NCI-H2029 (cell line): ENCODE measurements at regions not wholly inside any gene's neighbourhood (a gene's known extent, or its start where the extent isn't known, plus 50 kb on each side); places are given as distances from the start of the nearest gene placed in this dataset.

Experiments used
- DNase-seq: peaks from one replicate; lab custom pipeline; 2025; lab: John Stamatoyannopoulos, UW

- DNase-seq = peak; percentile 62
Observed at GRCh38 chr6:109295109-109295773, 87.0 kb downstream of the CD164 start.

GRCh38 chr6:109292983-109293586 lies 89.2 kb downstream of the CD164 start:
- no peak for DNase-seq

- DNase-seq = peak; percentile 51
Observed at GRCh38 chr6:109292420-109292819, 89.8 kb downstream of the CD164 start.

GRCh38 chr6:109291902-109292301 lies 90.4 kb downstream of the CD164 start:
- DNase-seq = no peak

GRCh38 chr6:109290143-109290931 lies 91.9 kb downstream of the CD164 start:
- no peak for DNase-seq

GRCh38 chr6:109285366-109285765 lies 96.9 kb downstream of the CD164 start:
- DNase-seq = no peak

- no peak for DNase-seq
Observed at GRCh38 chr6:109284675-109285074, 97.6 kb downstream of the CD164 start.

GRCh38 chr6:109282756-109283155 lies 99.5 kb downstream of the CD164 start:
- no peak for DNase-seq

GRCh38 chr6:109279628-109280027 lies 102.6 kb downstream of the CD164 start:
- no peak for DNase-seq

- DNase-seq = no peak
Observed at GRCh38 chr6:109271622-109272021, 110.6 kb downstream of the CD164 start.

GRCh38 chr6:109269953-109270517 lies 112.2 kb downstream of the CD164 start:
- DNase-seq = no peak

GRCh38 chr6:109269057-109269456 lies 113.2 kb downstream of the CD164 start:
- no peak for DNase-seq

- no peak for DNase-seq
Observed at GRCh38 chr6:109265530-109265929, 116.7 kb downstream of the CD164 start.

- DNase-seq = no peak
Observed at GRCh38 chr6:109263873-109264700, 118.2 kb downstream of the CD164 start.

- no peak for DNase-seq
Observed at GRCh38 chr6:109262261-109262660, 120.0 kb downstream of the CD164 start.

- DNase-seq = no peak
Observed at GRCh38 chr6:109261811-109262210, 120.5 kb downstream of the CD164 start.

- DNase-seq = no peak
Observed at GRCh38 chr6:109260701-109261100, 121.6 kb downstream of the CD164 start.

GRCh38 chr6:109260126-109260525 lies 122.1 kb downstream of the CD164 start:
- no peak for DNase-seq

GRCh38 chr6:109258129-109258528 lies 124.1 kb downstream of the CD164 start:
- no peak for DNase-seq

GRCh38 chr6:109257494-109257893 lies 124.8 kb downstream of the CD164 start:
- no peak for DNase-seq

GRCh38 chr6:109255946-109256640 lies 126.2 kb downstream of the CD164 start:
- peak; percentile 86 for DNase-seq
